Thymus (tissue), 11 donors: ENCODE measurements at regions not wholly inside any gene's neighbourhood (a gene's known extent, or its start where the extent isn't known, plus 50 kb on each side); places are given as distances from the start of the nearest gene placed in this dataset.

Experiments used
- DNase-seq, 9 donors: peaks; one replicate each; pipeline ENCODE4 v3.0.0-alpha.2; 2013; ENCODE audit warnings: low spot score in 9 of 9, low read depth in 6 of 9, missing footprints in 1 of 9
- H3K27ac ChIP-seq, 2 donors: one replicate each; pipeline ENCODE4 v1.5.1; 2013; ENCODE audit warnings: control low read depth in 1 of 2, low read depth in 1 of 2, low read length in 1 of 2, mild to moderate bottlenecking in 1 of 2, moderate library complexity in 1 of 2
- H3K27me3 ChIP-seq, 2 donors: one replicate each; pipeline ENCODE4 v1.5.1; 2013; ENCODE audit warnings: low read length in 1 of 2; ENCODE audit not compliant: control insufficient read depth in 2 of 2, insufficient read depth in 1 of 2
- H3K36me3 ChIP-seq, 2 donors: one replicate each; pipeline ENCODE4 v1.5.1; 2013; ENCODE audit warnings: low read length in 1 of 2, mild to moderate bottlenecking in 1 of 2, moderate library complexity in 1 of 2; ENCODE audit not compliant: control insufficient read depth in 2 of 2, insufficient read depth in 2 of 2
- H3K4me1 ChIP-seq, 2 donors: one replicate each; pipeline ENCODE4 v1.5.1; 2013; ENCODE audit warnings: low read length in 2 of 2; ENCODE audit not compliant: control insufficient read depth in 2 of 2, insufficient read depth in 2 of 2
- H3K4me3 ChIP-seq, 2 donors: one replicate each; pipeline ENCODE4 v1.5.1; 2013; ENCODE audit warnings: low read length in 2 of 2, control low read depth in 1 of 2, mild to moderate bottlenecking in 1 of 2
- H3K9me3 ChIP-seq, 2 donors: one replicate each; pipeline ENCODE4 v1.5.1; 2013; ENCODE audit warnings: low read length in 1 of 2, mild to moderate bottlenecking in 1 of 2; ENCODE audit not compliant: control insufficient read depth in 2 of 2, insufficient read depth in 1 of 2
- WGBS: extraction: QIAGEN DNeasy Blood & Tissue Kit; methylation state at CpG from one replicate; pipeline ENCODE4 v1.1.7; 2013; 5-methylcytosine and 5-hydroxymethylcytosine counted together
- donor health status: healthy.

- Histone ChIP-seq H3K36me3 (no peaks in the 10 kb centered on the region), H3K27me3 (no peaks in the 10 kb centered on the region), H3K9me3 (no peaks in the 10 kb centered on the region), H3K4me1 (no peaks in the 10 kb centered on the region), H3K27ac (no peak overlapping the region), H3K4me3 (no peak overlapping the region)
- WGBS = 99% methylated on average over 1 of the region's 1 CpG
- no peak for DNase-seq
Observed at GRCh38 chr16:80375513-80375912, 165.3 kb upstream of the DYNLRB2 start.

- Histone ChIP-seq H3K9me3 (no peaks in the 10 kb centered on the region), H3K4me1 (no peaks in the 10 kb centered on the region), H3K36me3 (no peaks in the 10 kb centered on the region), H3K27me3 (no peaks in the 10 kb centered on the region), H3K4me3 (no peak overlapping the region), H3K27ac (no peak overlapping the region)
- DNase-seq = no peak
- WGBS = 96% methylated on average over 10 of the region's 10 CpGs
Observed at GRCh38 chr16:80372341-80372740, 168.5 kb upstream of the DYNLRB2 start.

DNA sequence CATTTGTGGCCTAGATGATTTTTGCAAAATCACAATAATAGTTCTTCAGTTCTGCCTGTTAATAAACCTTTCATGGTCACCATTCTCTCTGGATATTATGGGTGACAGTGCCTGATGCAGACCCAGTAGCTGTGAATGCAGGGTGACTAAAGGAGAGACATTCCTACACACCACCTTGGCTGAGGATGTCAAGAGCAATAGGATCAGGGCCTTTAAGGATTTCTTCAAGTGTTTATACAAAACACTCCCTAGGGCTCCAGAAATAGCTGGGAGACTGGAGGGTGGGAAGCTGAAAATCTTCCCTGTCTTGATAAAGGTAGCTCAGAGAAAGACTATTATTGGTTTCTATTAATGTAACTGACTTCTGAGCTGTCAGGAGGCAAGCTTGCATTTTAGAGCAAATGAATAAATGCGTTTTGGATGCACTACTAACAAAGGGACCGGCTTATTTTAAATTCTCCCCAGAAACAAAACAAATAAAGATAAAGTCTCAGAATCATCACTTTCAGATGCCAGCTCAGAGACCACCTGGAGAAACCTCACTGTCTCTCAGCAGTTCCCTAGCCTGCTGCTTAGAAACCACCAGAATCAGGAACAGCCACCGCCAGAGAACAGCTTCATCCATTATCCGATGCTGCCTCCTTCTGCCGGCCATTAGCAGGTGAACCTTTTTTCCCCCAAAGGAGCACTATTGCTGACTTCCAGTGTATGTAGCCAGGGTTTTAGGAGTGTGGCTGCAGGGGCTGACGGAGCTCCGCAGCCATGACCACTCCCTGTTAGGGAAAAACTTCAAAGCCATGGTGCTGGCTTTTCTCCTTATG is 171.4 kb upstream of the DYNLRB2 start:
- WGBS = 82% methylated on average over 7 of the region's 7 CpGs
- H3K9me3 ChIP-seq = no peaks in the 10 kb centered on the region

DNA sequence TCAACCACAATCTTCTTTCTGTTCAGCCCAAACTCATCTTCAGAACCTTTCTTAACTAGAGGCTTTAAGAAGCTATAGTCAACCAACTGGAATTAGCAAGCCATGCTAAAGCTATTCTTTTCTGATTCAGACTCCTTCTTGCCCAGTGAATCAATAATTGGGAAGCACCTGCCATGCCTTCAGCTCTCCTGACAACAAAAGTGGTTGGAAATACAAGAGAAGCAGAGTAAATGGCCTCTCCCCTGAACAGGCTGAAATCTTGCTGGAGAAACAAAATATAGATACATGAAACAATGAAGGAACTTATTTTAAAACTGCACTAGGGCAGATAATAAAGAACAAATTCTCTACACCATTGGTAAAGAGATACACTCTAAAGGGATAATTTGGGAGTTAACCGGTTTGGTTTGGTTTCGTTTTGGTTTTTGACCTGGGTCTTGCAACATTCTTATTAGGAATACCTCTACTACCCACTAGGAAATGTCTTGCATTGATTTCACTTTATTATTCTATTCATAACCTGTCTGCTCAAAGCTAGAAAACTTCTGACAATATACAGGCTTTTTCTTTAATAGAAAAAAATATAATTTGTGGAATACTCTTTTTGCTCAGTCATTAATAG is 173.6 kb upstream of the DYNLRB2 start:
- DNase-seq = no peak
- 95% methylated on average over 2 of the region's 2 CpGs for WGBS

More for the DNA sequence above, 171.4 kb upstream of the DYNLRB2 start:
- Histone ChIP-seq H3K27ac (no peak overlapping the region), H3K4me1 (no peaks in the 10 kb centered on the region), H3K4me3 (no peak overlapping the region), H3K36me3 (no peaks in the 10 kb centered on the region), H3K27me3 (no peaks in the 10 kb centered on the region)
- peak in 2 of 9 donors; percentile 10 to 12 for DNase-seq

DNA sequence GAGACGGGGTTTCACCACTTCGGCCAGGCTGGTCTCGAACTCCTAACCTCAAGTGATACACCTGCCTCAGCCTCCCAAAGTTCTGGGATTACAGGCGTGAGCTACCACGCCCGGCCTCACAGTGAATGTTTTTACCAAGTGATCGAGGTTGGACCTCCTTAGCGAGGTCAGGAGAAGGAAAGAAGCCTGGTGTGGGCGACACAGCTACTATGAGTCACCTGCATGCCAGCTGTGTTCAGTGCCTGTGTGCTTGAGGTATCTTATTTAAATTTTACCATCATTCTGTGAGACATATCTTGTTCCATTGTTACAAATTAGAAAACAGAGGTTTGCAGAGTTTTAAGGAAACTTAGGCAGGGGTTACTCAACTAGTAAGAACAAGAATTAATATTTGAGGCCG is 174.8 kb upstream of the DYNLRB2 start:
- Histone ChIP-seq H3K36me3 (no peaks in the 10 kb centered on the region), H3K4me1 (no peaks in the 10 kb centered on the region), H3K27ac (no peak overlapping the region), H3K4me3 (no peak overlapping the region), H3K9me3 (no peaks in the 10 kb centered on the region), H3K27me3 (no peaks in the 10 kb centered on the region)
- 94% methylated on average over 10 of the region's 10 CpGs for WGBS
- DNase-seq = no peak

More for the DNA sequence above, 173.6 kb upstream of the DYNLRB2 start:
- no peaks in the 10 kb centered on the region for H3K27me3 ChIP-seq
- no peak overlapping the region for H3K4me3 ChIP-seq
- H3K9me3 ChIP-seq = no peaks in the 10 kb centered on the region
- no peaks in the 10 kb centered on the region for H3K36me3 ChIP-seq
- no peaks in the 10 kb centered on the region for H3K4me1 ChIP-seq
- H3K27ac ChIP-seq = no peak overlapping the region

- no peaks in the 10 kb centered on the region for H3K4me1 ChIP-seq
- 92% methylated on average over 3 of the region's 3 CpGs for WGBS
- no peak overlapping the region for H3K4me3 ChIP-seq
- H3K27me3 ChIP-seq = no peaks in the 10 kb centered on the region
- H3K36me3 ChIP-seq = no peaks in the 10 kb centered on the region
- no peak for DNase-seq
- H3K9me3 ChIP-seq = no peaks in the 10 kb centered on the region
- no peak overlapping the region for H3K27ac ChIP-seq
Observed at GRCh38 chr16:80362816-80363215, 178.0 kb upstream of the DYNLRB2 start.

DNA sequence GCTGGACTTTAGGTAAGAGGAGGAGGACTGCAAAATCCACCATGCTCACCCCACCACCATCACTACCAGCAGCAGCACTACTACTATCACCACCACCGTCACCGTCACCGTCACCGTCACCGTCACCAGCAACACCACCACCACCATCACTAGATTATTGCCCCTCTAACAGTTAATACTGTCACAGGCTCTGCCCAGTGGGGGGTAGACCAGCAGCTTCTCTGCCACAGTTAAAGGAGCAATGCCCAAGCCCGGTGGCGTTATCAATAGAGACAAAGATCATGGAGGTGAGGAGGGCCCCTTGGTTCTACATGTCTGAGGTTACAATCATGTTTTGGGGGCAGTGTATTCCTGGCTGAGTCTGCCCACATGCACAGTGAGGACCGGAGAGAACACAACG is 184.4 kb upstream of the DYNLRB2 start:
- no peaks in the 10 kb centered on the region for H3K27me3 ChIP-seq
- no peak overlapping the region for H3K27ac ChIP-seq
- no peak for DNase-seq
- H3K36me3 ChIP-seq = no peaks in the 10 kb centered on the region
- 85% methylated on average over 9 of the region's 9 CpGs for WGBS
- H3K9me3 ChIP-seq = no peaks in the 10 kb centered on the region
- no peaks in the 10 kb centered on the region for H3K4me1 ChIP-seq
- H3K4me3 ChIP-seq = no peak overlapping the region

- Histone ChIP-seq H3K36me3 (no peaks in the 10 kb centered on the region), H3K4me1 (no peaks in the 10 kb centered on the region), H3K27me3 (no peaks in the 10 kb centered on the region), H3K9me3 (no peaks in the 10 kb centered on the region), H3K4me3 (no peak overlapping the region), H3K27ac (no peak overlapping the region)
- DNase-seq = no peak
- WGBS = 99% methylated on average over 1 of the region's 1 CpG
Observed at GRCh38 chr16:80355335-80355734, 185.5 kb upstream of the DYNLRB2 start.

GRCh38 chr16:80350061-80350460 is 190.7 kb upstream of the DYNLRB2 start:
- Histone ChIP-seq H3K4me1 (no peaks in the 10 kb centered on the region), H3K27ac (no peak overlapping the region), H3K4me3 (no peak overlapping the region), H3K27me3 (no peaks in the 10 kb centered on the region), H3K36me3 (no peaks in the 10 kb centered on the region), H3K9me3 (no peaks in the 10 kb centered on the region)
- no peak for DNase-seq
- WGBS = 83% methylated on average over 3 of the region's 3 CpGs
